GM21737 (cell line): ENCODE measurements at regions not wholly inside any gene's neighbourhood (a gene's known extent, or its start where the extent isn't known, plus 50 kb on each side); places are given as distances from the start of the nearest gene placed in this dataset.
"Not testable (repeated sequence)": the region's sequence is repeated elsewhere in the genome, so short reads cannot be mapped to it uniquely, and the experiment has no call there.

ENCODE experiments used
- ATAC-seq: cut with Tn5 transposase; IDR thresholded peaks from one replicate; pipeline ENCODE4 v1.9.1; 2021; ENCODE audit warnings: mild to moderate bottlenecking, moderate library complexity; ENCODE audit not compliant: unreplicated experiment

GRCh38 chr4:11066584-11066983 lies 362.1 kb downstream of the HS3ST1 start:
- not testable (repeated sequence) for ATAC-seq

- not testable (repeated sequence) for ATAC-seq
Measured at GRCh38 chr4:11060637-11061036, 368.1 kb downstream of the HS3ST1 start.

GRCh38 chr4:11054937-11055336 lies 370.4 kb upstream of the CLNK start:
- not testable (repeated sequence) for ATAC-seq

- no peak for ATAC-seq
Measured at GRCh38 chr4:11053601-11054220, 369.1 kb upstream of the CLNK start.

- no peak for ATAC-seq
Measured at GRCh38 chr4:11051181-11051580, 366.6 kb upstream of the CLNK start.

- ATAC-seq, result no peak
Measured at GRCh38 chr4:11050766-11051165, 366.2 kb upstream of the CLNK start.

- no peak for ATAC-seq
Measured at GRCh38 chr4:11049001-11049400, 364.4 kb upstream of the CLNK start.

- no peak for ATAC-seq
Measured at GRCh38 chr4:11042760-11043159, 358.2 kb upstream of the CLNK start.

GRCh38 chr4:11039634-11040131 lies 355.1 kb upstream of the CLNK start:
- ATAC-seq, result no peak

- ATAC-seq, result no peak
Measured at GRCh38 chr4:11038926-11039325, 354.4 kb upstream of the CLNK start.

GRCh38 chr4:11037637-11038036 lies 353.1 kb upstream of the CLNK start:
- ATAC-seq, result no peak

- ATAC-seq, result no peak
Measured at GRCh38 chr4:11028334-11028733, 343.8 kb upstream of the CLNK start.

GRCh38 chr4:11021333-11021732 lies 336.8 kb upstream of the CLNK start:
- no peak for ATAC-seq

- no peak for ATAC-seq
Measured at GRCh38 chr4:11019451-11020240, 335.1 kb upstream of the CLNK start.

- no peak for ATAC-seq
Measured at GRCh38 chr4:11014199-11014598, 329.6 kb upstream of the CLNK start.

- no peak for ATAC-seq
Measured at GRCh38 chr4:11013094-11013664, 328.6 kb upstream of the CLNK start.

GRCh38 chr4:11011249-11011648 lies 326.7 kb upstream of the CLNK start:
- ATAC-seq, result no peak

- no peak for ATAC-seq
Measured at GRCh38 chr4:11010624-11011023, 326.1 kb upstream of the CLNK start.

GRCh38 chr4:11009281-11009680 lies 324.7 kb upstream of the CLNK start:
- ATAC-seq, result no peak

GRCh38 chr4:11005300-11005699 lies 320.7 kb upstream of the CLNK start:
- no peak for ATAC-seq

GRCh38 chr4:11004818-11005217 lies 320.2 kb upstream of the CLNK start:
- no peak for ATAC-seq

GRCh38 chr4:11002961-11003360 lies 318.4 kb upstream of the CLNK start:
- no peak for ATAC-seq
